ENCODE measurements at regions not wholly inside any gene's neighbourhood (a gene's known extent, or its start where the extent isn't known, plus 50 kb on each side); places are given as distances from the start of the nearest gene placed in this dataset.
A peak's percentile ranks its signal among the peaks of the same experiment; 100 is the strongest.

DNA sequence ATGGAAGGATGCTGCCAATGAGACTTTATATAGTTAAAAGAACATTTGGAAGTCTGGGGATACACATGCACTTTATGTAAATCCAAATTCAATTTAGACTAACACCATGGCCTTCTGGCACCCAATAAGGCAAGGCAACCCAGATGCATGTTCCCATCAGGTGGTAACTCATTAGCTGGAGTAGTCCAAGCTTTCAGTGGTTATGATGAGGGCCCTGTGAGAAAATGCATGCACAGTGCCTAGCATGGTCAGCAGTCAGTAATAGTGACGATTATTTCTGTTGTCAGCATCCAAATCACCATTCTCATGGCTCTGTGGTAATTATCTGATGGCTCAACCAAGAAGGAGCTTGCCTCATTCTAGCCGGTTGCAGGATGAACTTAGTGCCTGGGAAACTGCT is 70.3 kb upstream of the CTLA4 start:
- ChIA-PET POLR2A (no interaction called here), CTCF (no interaction called here)
- no peak overlapping the region for H3K4me3 Mint-ChIP-seq (ENCODE audit: unreplicated experiment)
- Histone ChIP-seq H3K9me3 (0 out of 2 replicates have a peak, but pooled peaks cover 4% of the 10 kb centered on the region), H3K27me3 (replicated peaks; ENCODE audit: control insufficient read depth, insufficient read depth, low read length) (no peaks in the 10 kb centered on the region), H3K4me1 (peaks cover 21% of the 10 kb centered on the region), H3K4me3 (ENCODE audit: low read depth, low read length) (no peak overlapping the region), H3K36me3 (ENCODE audit: control insufficient read depth, insufficient read depth, low read length) (no peaks in the 10 kb centered on the region)
- no peak for DNase-seq
- intact Hi-C loops (cut with micrococcal nuclease; ENCODE audit: unreplicated experiment): no loop called here
- H3K27ac Mint-ChIP-seq (ENCODE audit: unreplicated experiment): no peak overlapping the region
- peaks cover 8% of the 10 kb centered on the region for H3K9me3 Mint-ChIP-seq (ENCODE audit: unreplicated experiment)
- BruUV-seq (replicated peaks): no TSS peak
- H3K4me1 Mint-ChIP-seq (ENCODE audit: low read depth, unreplicated experiment): peaks cover 18% of the 10 kb centered on the region
- no peaks in the 10 kb centered on the region for H3K36me3 Mint-ChIP-seq (ENCODE audit: insufficient read depth, unreplicated experiment)
- no peaks in the 10 kb centered on the region for H3K27me3 Mint-ChIP-seq (ENCODE audit: insufficient read depth, unreplicated experiment)
- TF ChIP-seq, protein P1, sequence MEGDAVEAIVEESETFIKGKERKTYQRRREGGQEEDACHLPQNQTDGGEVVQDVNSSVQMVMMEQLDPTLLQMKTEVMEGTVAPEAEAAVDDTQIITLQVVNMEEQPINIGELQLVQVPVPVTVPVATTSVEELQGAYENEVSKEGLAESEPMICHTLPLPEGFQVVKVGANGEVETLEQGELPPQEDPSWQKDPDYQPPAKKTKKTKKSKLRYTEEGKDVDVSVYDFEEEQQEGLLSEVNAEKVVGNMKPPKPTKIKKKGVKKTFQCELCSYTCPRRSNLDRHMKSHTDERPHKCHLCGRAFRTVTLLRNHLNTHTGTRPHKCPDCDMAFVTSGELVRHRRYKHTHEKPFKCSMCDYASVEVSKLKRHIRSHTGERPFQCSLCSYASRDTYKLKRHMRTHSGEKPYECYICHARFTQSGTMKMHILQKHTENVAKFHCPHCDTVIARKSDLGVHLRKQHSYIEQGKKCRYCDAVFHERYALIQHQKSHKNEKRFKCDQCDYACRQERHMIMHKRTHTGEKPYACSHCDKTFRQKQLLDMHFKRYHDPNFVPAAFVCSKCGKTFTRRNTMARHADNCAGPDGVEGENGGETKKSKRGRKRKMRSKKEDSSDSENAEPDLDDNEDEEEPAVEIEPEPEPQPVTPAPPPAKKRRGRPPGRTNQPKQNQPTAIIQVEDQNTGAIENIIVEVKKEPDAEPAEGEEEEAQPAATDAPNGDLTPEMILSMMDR (IDR thresholded peaks at IDR 0.05; ENCODE audit: insufficient read depth in 1 of 2, low read depth in 1 of 2, low read length in 1 of 2, severe bottlenecking in 1 of 2, unreplicated experiment in 1 of 2): no peak

DNA sequence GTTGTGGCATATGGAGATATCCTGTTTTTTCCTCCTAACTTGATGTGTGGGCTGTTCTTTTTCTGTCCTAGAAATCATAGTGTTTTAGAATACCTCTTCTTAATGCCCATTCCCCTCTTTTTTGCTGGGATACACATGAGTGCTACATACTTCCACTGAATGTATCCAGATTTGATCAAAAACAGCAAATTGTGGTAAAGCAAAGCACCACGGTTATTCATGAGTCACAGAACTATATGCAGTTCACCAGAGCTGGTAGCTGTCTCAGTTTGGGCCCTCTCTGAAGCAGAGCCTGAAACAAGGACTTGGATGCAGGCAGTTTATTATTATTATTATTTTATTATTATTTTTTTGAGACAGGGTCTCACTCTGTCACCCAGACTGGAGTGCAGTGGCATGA is 69.9 kb upstream of the CTLA4 start:
- DNase-seq: no peak
- Mint-ChIP-seq H3K36me3 (ENCODE audit: insufficient read depth, unreplicated experiment) (no peaks in the 10 kb centered on the region), H3K27ac (ENCODE audit: unreplicated experiment) (peak overlapping the region; percentile 33), H3K27me3 (ENCODE audit: insufficient read depth, unreplicated experiment) (no peaks in the 10 kb centered on the region), H3K9me3 (ENCODE audit: unreplicated experiment) (peaks cover 9% of the 10 kb centered on the region), H3K4me1 (ENCODE audit: low read depth, unreplicated experiment) (peaks cover 14% of the 10 kb centered on the region), H3K4me3 (ENCODE audit: unreplicated experiment) (no peak overlapping the region)
- 0 out of 2 replicates have a peak, but pooled peaks cover 4% of the 10 kb centered on the region for H3K9me3 ChIP-seq
- peaks cover 17% of the 10 kb centered on the region for H3K4me1 ChIP-seq
- intact Hi-C loops (cut with micrococcal nuclease; ENCODE audit: unreplicated experiment): no loop called here
- ChIA-PET CTCF (no interaction called here), POLR2A (no interaction called here)
- H3K36me3 ChIP-seq (ENCODE audit: control insufficient read depth, insufficient read depth, low read length): no peaks in the 10 kb centered on the region
- no TSS peak for BruUV-seq (replicated peaks)
- no peaks in the 10 kb centered on the region for H3K27me3 ChIP-seq (replicated peaks; ENCODE audit: control insufficient read depth, insufficient read depth, low read length)
- TF ChIP-seq, protein P1 (IDR thresholded peaks at IDR 0.05; ENCODE audit: insufficient read depth in 1 of 2, low read depth in 1 of 2, low read length in 1 of 2, severe bottlenecking in 1 of 2, unreplicated experiment in 1 of 2): no peak
- H3K4me3 ChIP-seq (ENCODE audit: low read depth, low read length): no peak overlapping the region

DNA sequence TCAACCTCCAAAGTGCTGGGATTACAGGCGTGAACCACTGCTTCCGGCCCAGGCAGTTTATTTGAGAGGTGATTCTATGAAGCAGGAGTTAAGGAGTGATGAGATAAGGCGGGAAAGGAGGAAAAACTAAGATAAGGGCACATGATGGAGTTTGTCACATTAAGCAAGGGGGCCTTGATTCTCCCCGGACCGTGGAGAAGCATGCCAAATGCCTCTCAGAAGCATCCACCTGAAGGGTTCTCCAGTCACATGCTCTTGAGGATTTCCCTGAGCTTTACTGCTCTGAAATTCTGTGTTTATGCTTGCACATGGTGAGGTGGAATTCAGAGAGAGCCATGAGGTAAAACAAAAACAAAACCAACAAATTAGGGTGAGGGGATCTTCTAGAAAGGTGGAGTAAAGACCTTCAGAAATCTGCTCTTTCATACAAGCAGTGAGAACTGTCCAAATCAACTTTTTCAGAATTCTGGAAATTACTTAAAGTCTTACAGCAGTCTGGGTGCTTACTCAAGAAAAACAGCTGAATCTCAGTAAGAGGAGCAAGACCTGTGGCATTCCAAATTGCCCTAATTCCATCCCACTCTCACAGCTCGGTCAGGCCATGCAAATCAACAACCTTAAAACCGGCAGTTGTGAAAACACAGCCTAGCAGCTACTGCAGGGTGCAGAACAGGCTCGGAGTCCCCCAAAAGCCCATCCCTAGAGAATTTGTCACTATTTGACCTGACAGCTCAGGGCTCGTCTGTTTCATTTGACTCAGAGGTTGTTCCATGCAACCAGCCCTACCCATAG is 69.1 kb upstream of the CTLA4 start:
- H3K4me3 Mint-ChIP-seq (ENCODE audit: unreplicated experiment): no peak overlapping the region

More for the DNA sequence above, 69.1 kb upstream of the CTLA4 start:
- TF ChIP-seq, protein P1 (IDR thresholded peaks at IDR 0.05; ENCODE audit: insufficient read depth in 1 of 2, low read depth in 1 of 2, low read length in 1 of 2, severe bottlenecking in 1 of 2, unreplicated experiment in 1 of 2): no peak
- BruUV-seq (replicated peaks): no TSS peak
- ChIA-PET POLR2A (interaction anchor here (0.5 kb wide), 1 partner anchor 246 kb away, joined by 3 read pairs; no protein-coding TSS in a partner anchor), CTCF (no interaction called here)
- Histone ChIP-seq H3K36me3 (ENCODE audit: control insufficient read depth, insufficient read depth, low read length) (no peaks in the 10 kb centered on the region), H3K4me3 (ENCODE audit: low read depth, low read length) (no peak overlapping the region), H3K9me3 (0 out of 2 replicates have a peak, but pooled peaks cover 4% of the 10 kb centered on the region), H3K4me1 (peaks cover 11% of the 10 kb centered on the region), H3K27me3 (replicated peaks; ENCODE audit: control insufficient read depth, insufficient read depth, low read length) (no peaks in the 10 kb centered on the region)
- intact Hi-C loops (cut with micrococcal nuclease; ENCODE audit: unreplicated experiment): no loop called here
- peak overlapping the region; percentile 33 for H3K27ac Mint-ChIP-seq (ENCODE audit: unreplicated experiment)
- H3K4me1 Mint-ChIP-seq (ENCODE audit: low read depth, unreplicated experiment): peaks cover 11% of the 10 kb centered on the region
- H3K27me3 Mint-ChIP-seq (ENCODE audit: insufficient read depth, unreplicated experiment): no peaks in the 10 kb centered on the region
- DNase-seq: no peak
- peaks cover 17% of the 10 kb centered on the region for H3K9me3 Mint-ChIP-seq (ENCODE audit: unreplicated experiment)
- no peaks in the 10 kb centered on the region for H3K36me3 Mint-ChIP-seq (ENCODE audit: insufficient read depth, unreplicated experiment)

Data from Caco-2 (cell line).